ENCODE measurements at regions not wholly inside any gene's neighbourhood (a gene's known extent, or its start where the extent isn't known, plus 50 kb on each side); places are given as distances from the start of the nearest gene placed in this dataset.
A peak's percentile ranks its signal among the peaks of the same experiment; 100 is the strongest.
"Not testable (repeated sequence)": the region's sequence is repeated elsewhere in the genome, so short reads cannot be mapped to it uniquely, and the experiment has no call there.

DNA sequence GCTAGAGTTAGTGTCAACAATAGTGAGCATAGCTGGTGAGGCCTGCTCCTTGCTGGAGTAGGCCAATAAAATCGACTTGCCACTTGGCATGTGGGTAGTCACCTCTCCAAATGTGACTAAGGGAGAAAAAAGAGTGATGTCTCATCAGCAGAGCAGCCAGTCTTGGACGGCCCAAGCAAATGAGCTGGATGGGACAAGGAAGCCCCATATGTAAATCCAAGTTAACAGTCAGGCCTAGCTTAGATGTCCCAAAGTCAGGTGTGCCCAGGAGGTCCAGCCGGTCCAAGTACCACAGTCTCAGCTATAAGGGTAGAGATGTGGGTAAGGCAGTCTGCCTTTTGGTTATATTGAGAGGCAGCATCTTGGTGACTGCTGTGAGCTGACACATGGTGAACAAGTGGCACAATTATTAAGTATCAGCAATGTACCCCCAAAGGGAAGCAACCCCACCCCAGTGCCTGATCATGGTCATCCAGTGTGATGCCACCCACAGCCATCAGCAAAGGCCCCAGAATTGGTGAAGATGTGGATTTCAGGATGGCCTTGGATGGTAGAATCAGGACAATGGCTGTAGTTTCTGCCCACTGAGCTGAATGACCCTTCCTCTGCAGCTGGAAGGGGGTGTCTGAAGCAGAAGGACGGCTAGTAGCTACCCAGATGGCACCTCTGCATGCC is 83.4 kb downstream of the TNFRSF13B start:
- no peak for ATAC-seq
- H3K9me3 Mint-ChIP-seq: no peaks in the 10 kb centered on the region
- H3K27me3 Mint-ChIP-seq (ENCODE audit: low read depth): no peaks in the 10 kb centered on the region
- no peaks in the 10 kb centered on the region for H3K4me1 Mint-ChIP-seq (ENCODE audit: low read depth)
- H3K36me3 Mint-ChIP-seq (ENCODE audit: insufficient read depth): no peaks in the 10 kb centered on the region
- H3K4me3 Mint-ChIP-seq: no peak overlapping the region
- DNase-seq: no peak

GRCh38 chr17:16887523-16888095 is 84.3 kb downstream of the TNFRSF13B start:
- H3K4me3 Mint-ChIP-seq: no peak overlapping the region
- no peaks in the 10 kb centered on the region for H3K27me3 Mint-ChIP-seq (ENCODE audit: low read depth)
- H3K9me3 Mint-ChIP-seq: no peaks in the 10 kb centered on the region
- no peak for DNase-seq
- H3K36me3 Mint-ChIP-seq (ENCODE audit: insufficient read depth): no peaks in the 10 kb centered on the region
- no peak for ATAC-seq
- no peaks in the 10 kb centered on the region for H3K4me1 Mint-ChIP-seq (ENCODE audit: low read depth)

GRCh38 chr17:16886655-16887322 is 85.1 kb downstream of the TNFRSF13B start:
- Mint-ChIP-seq H3K4me3 (no peak overlapping the region), H3K36me3 (ENCODE audit: insufficient read depth) (no peaks in the 10 kb centered on the region), H3K27me3 (ENCODE audit: low read depth) (no peaks in the 10 kb centered on the region), H3K4me1 (ENCODE audit: low read depth) (no peaks in the 10 kb centered on the region), H3K9me3 (no peaks in the 10 kb centered on the region)
- ATAC-seq (peak in 1 of 2 donors; percentile 35), DNase-seq (no peak)

GRCh38 chr17:16885204-16885603 is 86.7 kb downstream of the TNFRSF13B start:
- not testable (repeated sequence) for DNase-seq; H3K36me3 Mint-ChIP-seq (ENCODE audit: insufficient read depth); H3K9me3 Mint-ChIP-seq; ATAC-seq; H3K4me1 Mint-ChIP-seq (ENCODE audit: low read depth); H3K27me3 Mint-ChIP-seq (ENCODE audit: low read depth); H3K4me3 Mint-ChIP-seq

DNA sequence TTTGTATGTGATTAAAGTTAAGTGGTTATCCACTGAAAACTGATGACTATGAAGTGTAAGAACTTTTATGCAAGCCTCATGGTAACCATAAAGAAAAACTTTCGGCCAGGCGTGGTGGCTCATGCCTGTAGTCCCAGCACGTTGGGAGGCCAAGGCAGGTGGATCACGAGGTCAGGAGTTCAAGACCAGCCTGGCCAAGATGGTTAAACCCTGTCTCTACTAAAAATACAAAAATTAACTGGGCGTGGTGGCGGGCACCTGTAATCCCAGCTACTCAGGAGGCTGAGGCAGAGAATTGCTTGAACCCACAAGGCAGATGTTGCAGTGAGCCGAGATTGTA is 89.0 kb downstream of the TNFRSF13B start:
- ATAC-seq: not testable (repeated sequence)

DNA sequence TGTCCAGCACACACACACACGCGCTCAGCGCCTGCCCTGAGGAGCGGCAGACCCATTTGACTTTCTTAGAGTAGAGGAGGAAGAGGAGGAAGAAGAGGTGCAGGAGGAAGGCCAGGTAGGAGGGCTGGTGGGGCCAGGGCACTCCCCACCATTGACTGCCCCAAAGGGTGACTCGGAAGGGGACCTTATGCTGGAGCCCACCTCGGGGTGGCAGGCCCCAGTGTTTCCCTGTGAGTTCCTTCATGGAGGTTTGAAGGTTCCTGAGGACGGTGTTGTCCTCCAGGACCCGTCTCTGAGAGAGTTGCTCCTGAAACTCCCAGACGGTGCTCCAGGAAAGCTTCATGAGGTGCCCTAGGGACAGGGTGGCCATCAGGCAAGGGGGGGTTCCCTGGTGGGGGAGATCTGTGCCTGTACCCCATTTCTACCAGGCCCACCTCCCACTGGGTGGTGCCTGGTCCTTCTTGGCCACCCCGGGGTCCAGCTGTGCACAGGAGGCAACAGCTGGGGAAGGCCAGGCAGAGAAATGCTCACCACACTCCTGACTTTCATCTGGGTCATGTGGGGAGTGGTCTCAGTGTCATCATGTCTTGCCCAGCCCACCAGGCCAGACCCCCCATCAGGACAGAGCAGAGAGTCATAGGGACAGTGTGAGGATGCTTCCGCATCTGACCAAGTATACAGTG is 89.5 kb downstream of the TNFRSF13B start:
- H3K9me3 Mint-ChIP-seq: peaks cover 1% of the 10 kb centered on the region
- no peaks in the 10 kb centered on the region for H3K36me3 Mint-ChIP-seq (ENCODE audit: insufficient read depth)
- H3K4me1 Mint-ChIP-seq (ENCODE audit: low read depth): no peaks in the 10 kb centered on the region
- H3K4me3 Mint-ChIP-seq: no peak overlapping the region
- DNase-seq (no peak), ATAC-seq (no peak)
- no peaks in the 10 kb centered on the region for H3K27me3 Mint-ChIP-seq (ENCODE audit: low read depth)

More for the DNA sequence above, 89.0 kb downstream of the TNFRSF13B start:
- not testable (repeated sequence) for H3K36me3 Mint-ChIP-seq (ENCODE audit: insufficient read depth); H3K27me3 Mint-ChIP-seq (ENCODE audit: low read depth); DNase-seq; H3K4me3 Mint-ChIP-seq; H3K4me1 Mint-ChIP-seq (ENCODE audit: low read depth); H3K9me3 Mint-ChIP-seq

DNA sequence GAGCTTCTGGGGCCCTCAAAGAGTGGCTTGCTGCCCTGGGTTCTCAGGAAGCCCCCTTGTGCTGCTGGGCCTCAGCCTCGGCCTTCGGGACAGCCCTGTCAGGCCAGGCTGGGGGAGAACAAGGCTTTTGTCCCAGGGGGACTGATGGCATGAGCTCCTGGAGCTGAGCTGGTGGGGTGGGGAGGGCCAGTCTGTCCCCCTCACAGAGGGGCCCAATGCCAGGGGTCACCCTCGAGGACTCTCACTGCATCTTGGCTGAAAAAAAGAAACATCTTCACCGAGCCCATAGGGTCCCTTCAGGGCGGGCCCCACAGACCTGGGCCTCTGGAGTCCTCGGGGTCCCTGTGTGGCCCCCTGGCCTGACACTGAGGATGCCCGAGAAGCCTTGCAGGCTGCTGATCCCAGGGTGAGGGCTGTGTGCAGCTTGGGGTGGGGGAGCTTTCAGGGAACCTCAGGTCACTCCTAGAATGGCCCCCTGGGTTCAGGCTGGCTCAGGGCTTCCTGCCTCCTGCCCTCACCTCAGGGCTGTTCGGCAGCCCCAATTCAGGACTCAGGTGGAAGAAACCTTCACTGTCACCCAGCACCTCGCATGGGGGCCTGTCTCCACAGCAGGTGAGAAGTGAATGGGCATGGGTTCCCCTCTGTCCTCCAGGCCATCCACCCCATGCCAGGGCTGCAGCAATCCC is 90.5 kb downstream of the TNFRSF13B start:
- H3K4me3 Mint-ChIP-seq: no peak overlapping the region
- H3K9me3 Mint-ChIP-seq: peaks cover 5% of the 10 kb centered on the region
- no peaks in the 10 kb centered on the region for H3K36me3 Mint-ChIP-seq (ENCODE audit: insufficient read depth)
- no peaks in the 10 kb centered on the region for H3K27me3 Mint-ChIP-seq (ENCODE audit: low read depth)
- ATAC-seq: no peak
- DNase-seq: no peak
- H3K4me1 Mint-ChIP-seq (ENCODE audit: low read depth): no peaks in the 10 kb centered on the region

DNA sequence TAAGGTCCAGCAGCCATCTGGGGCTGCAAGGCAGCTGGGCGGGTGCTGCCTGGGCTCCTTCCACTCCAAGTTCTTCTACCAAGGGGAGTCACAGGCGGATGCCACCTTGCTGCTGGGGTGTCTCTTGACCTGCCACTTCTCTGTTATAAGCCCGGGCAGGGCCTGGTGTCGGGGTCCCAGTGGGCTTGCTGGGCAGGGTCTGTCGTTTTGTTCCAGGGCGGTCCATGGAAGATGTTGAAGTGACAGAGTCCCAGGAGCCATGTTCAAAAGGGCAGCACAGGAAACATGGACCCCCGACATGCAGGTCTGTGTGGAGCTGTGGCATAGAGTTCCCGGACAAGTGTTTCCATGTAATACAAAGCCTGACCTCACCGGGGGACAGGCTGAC is 91.1 kb downstream of the TNFRSF13B start:
- no peaks in the 10 kb centered on the region for H3K27me3 Mint-ChIP-seq (ENCODE audit: low read depth)
- DNase-seq (no peak), ATAC-seq (no peak)
- peaks cover 5% of the 10 kb centered on the region for H3K9me3 Mint-ChIP-seq
- no peaks in the 10 kb centered on the region for H3K36me3 Mint-ChIP-seq (ENCODE audit: insufficient read depth)
- H3K4me1 Mint-ChIP-seq (ENCODE audit: low read depth): no peaks in the 10 kb centered on the region
- no peak overlapping the region for H3K4me3 Mint-ChIP-seq

DNA sequence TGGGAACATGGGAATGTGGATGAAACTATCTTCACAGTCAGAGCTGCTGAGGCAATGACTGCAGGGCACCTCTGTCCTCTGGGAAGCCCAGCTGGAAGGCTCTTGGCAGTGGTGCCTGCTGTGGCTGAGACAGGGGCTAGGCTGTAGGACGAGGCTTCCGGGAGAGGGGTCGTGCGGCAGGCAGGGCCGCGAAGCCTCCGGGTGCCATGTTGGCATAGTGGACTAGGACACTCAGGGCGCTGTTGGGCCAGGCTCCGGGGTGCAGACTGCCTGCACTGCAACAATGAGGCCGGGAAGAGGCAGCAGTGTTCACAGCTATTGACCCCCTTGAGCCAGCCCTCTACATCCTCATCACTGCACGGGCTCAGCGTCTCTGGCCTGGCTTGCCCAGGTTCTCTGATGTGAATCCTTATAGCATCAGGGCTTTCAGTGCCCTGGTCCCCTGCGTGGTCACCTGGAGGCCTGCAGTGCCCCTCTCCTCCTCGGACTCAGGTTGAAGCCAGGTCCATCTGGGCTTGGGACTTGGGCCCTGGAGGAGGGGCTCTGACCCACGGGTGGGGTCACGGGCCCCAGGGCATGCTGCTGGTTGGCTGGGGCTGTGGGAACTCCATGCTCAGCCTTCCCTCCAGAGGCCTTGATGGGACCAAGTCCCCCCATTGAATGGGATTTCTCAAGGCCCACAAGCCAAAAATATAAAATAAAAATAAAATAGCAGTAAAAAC is 91.6 kb downstream of the TNFRSF13B start:
- peaks cover 5% of the 10 kb centered on the region for H3K9me3 Mint-ChIP-seq
- no peak for DNase-seq
- no peak overlapping the region for H3K4me3 Mint-ChIP-seq
- H3K4me1 Mint-ChIP-seq (ENCODE audit: low read depth): no peaks in the 10 kb centered on the region
- no peaks in the 10 kb centered on the region for H3K27me3 Mint-ChIP-seq (ENCODE audit: low read depth)
- no peaks in the 10 kb centered on the region for H3K36me3 Mint-ChIP-seq (ENCODE audit: insufficient read depth)
- no peak for ATAC-seq

DNA sequence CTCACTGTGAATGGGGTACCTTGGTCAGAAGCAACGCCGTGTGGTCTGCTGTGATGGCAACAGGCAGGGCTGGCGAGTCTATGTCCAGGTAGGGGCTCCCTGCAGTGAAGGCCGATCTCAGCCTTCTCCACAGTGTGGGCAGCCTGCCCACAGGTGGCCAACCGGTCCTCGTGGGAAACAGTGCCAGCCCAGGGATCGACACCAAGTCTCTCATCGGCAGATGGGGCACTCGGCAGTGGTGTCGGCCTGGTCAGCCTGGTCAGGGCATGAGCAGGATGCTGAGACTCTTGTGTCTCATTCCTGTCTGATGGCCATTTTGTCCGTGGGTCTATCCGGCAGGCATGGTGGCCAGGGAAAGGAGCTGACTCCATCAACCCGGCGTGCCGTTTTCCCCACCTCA is 92.2 kb downstream of the TNFRSF13B start:
- Mint-ChIP-seq H3K4me3 (no peak overlapping the region), H3K9me3 (peaks cover 5% of the 10 kb centered on the region), H3K4me1 (ENCODE audit: low read depth) (no peaks in the 10 kb centered on the region), H3K36me3 (ENCODE audit: insufficient read depth) (no peaks in the 10 kb centered on the region), H3K27me3 (ENCODE audit: low read depth) (no peaks in the 10 kb centered on the region)
- ATAC-seq (no peak), DNase-seq (no peak)

GRCh38 chr17:16878606-16879005 is 93.3 kb downstream of the TNFRSF13B start:
- Mint-ChIP-seq H3K9me3 (peaks cover 5% of the 10 kb centered on the region), H3K4me1 (ENCODE audit: low read depth) (no peaks in the 10 kb centered on the region), H3K27me3 (ENCODE audit: low read depth) (no peaks in the 10 kb centered on the region), H3K4me3 (no peak overlapping the region), H3K36me3 (ENCODE audit: insufficient read depth) (no peaks in the 10 kb centered on the region)
- ATAC-seq (no peak), DNase-seq (no peak)

DNA sequence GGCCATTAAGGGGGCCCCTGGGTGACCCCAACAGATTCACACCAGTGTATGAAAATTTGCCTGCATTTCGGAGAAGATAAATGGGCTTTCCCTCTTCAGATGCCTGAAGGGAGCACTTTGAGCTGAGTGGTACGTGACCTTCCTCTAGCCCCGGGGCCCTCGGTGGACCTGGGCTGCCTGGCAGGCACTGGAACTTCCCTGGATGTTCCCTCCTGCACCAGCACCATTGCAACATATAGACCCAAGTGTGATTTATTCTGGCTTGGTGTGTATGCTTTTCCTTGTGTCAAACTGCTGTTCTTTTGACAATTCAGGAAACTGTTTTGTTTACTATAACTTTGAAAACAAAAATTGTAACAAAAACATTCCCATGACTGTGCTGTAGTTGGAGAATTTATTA is 93.8 kb downstream of the TNFRSF13B start:
- ATAC-seq: no peak
- Mint-ChIP-seq H3K4me3 (no peak overlapping the region), H3K9me3 (peaks cover 5% of the 10 kb centered on the region), H3K27me3 (ENCODE audit: low read depth) (no peaks in the 10 kb centered on the region), H3K36me3 (ENCODE audit: insufficient read depth) (no peaks in the 10 kb centered on the region), H3K4me1 (ENCODE audit: low read depth) (no peaks in the 10 kb centered on the region)
- no peak for DNase-seq

DNA sequence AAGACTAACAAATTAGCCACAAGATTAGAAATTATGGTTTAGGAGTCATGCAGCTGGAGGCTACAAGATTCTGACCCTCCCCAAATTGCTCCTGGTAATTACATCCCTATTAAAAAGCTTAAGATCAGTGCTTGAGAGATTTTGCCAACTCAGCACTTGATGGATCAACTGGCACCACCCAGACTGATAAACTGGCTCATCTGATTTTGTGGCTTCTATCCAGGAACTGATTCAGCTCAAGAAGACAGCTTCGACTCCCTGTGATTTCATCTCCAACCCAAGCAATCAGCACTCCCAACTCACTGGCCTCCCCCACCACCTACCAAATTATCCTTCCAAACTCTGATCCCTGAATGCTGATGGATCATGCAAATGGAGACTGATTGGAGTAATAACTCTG is 94.8 kb downstream of the TNFRSF13B start:
- no peak overlapping the region for H3K4me3 Mint-ChIP-seq
- H3K36me3 Mint-ChIP-seq (ENCODE audit: insufficient read depth): no peaks in the 10 kb centered on the region
- H3K9me3 Mint-ChIP-seq: peaks cover 5% of the 10 kb centered on the region
- H3K27me3 Mint-ChIP-seq (ENCODE audit: low read depth): no peaks in the 10 kb centered on the region
- ATAC-seq (no peak), DNase-seq (no peak)
- no peaks in the 10 kb centered on the region for H3K4me1 Mint-ChIP-seq (ENCODE audit: low read depth)

DNA sequence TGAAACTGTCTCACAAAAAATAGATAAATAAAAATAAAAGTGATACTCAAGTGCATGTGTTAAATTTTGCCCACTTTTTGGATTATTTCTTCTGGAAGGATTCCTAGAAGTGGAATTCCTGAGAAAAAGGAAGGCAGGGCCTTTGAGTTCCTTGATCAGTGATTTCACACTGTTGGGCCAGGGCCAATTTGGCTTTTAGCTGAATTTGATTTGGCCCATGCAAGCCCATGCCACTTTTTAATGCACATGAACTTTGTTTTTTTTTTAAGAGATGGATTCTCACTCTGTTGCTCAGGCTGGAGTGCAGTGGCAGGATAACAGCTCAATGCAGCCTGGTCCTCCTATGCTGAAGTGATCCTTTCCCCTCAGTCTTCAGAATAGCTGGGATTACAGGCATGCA is 96.3 kb downstream of the TNFRSF13B start:
- Mint-ChIP-seq H3K36me3 (ENCODE audit: insufficient read depth) (no peaks in the 10 kb centered on the region), H3K4me3 (no peak overlapping the region)

More for the DNA sequence above, 96.3 kb downstream of the TNFRSF13B start:
- ATAC-seq: no peak
- peaks cover 5% of the 10 kb centered on the region for H3K9me3 Mint-ChIP-seq
- no peaks in the 10 kb centered on the region for H3K4me1 Mint-ChIP-seq (ENCODE audit: low read depth)
- no peaks in the 10 kb centered on the region for H3K27me3 Mint-ChIP-seq (ENCODE audit: low read depth)
- no peak for DNase-seq
